Mesenchymal stem cell (in vitro differentiated cells and primary cell): ENCODE measurements at regions not wholly inside any gene's neighbourhood (a gene's known extent, or its start where the extent isn't known, plus 50 kb on each side); places are given as distances from the start of the nearest gene placed in this dataset.

Source experiments
- DNase-seq: peaks from one replicate; pipeline ENCODE4 v3.0.0-alpha.2; 2013
- H2AFZ ChIP-seq: one replicate; pipeline ENCODE4 v1.6.1; 2013; ENCODE audit warnings: low read depth, mild to moderate bottlenecking, control low read depth, inconsistent platforms, low read length, moderate library complexity
- H2AK5ac ChIP-seq: 2 replicates; pipeline ENCODE4 v1.6.1; 2013; ENCODE audit warnings: low read length, moderate library complexity, mild to moderate bottlenecking, inconsistent platforms; ENCODE audit not compliant: severe bottlenecking
- H2BK120ac ChIP-seq: one replicate; pipeline ENCODE4 v1.6.1; 2013; ENCODE audit warnings: low read depth, mild to moderate bottlenecking, inconsistent platforms, low read length, moderate library complexity
- H2BK12ac ChIP-seq, 2 experiments: one replicate each; pipeline ENCODE4 v1.6.1; 2013; ENCODE audit warnings: inconsistent platforms in 2 of 2, low read length in 2 of 2, mild to moderate bottlenecking in 2 of 2, moderate library complexity in 2 of 2, control low read depth in 1 of 2
- H2BK15ac ChIP-seq: one replicate; pipeline ENCODE4 v1.6.1; 2013; ENCODE audit warnings: mild to moderate bottlenecking, low read depth, inconsistent platforms; ENCODE audit not compliant: poor library complexity, severe bottlenecking
- H2BK5ac ChIP-seq: 2 replicates; pipeline ENCODE4 v1.6.1; 2013; ENCODE audit warnings: low read depth, mild to moderate bottlenecking, low read length, control low read depth, inconsistent platforms; ENCODE audit not compliant: poor library complexity, severe bottlenecking
- H3K14ac ChIP-seq, 2 experiments: one replicate each; pipeline ENCODE4 v1.6.1; 2013; ENCODE audit warnings: inconsistent platforms in 2 of 2, low read length in 2 of 2, control low read depth in 1 of 2, mild to moderate bottlenecking in 1 of 2, moderate library complexity in 1 of 2
- H3K18ac ChIP-seq, 2 experiments: one replicate each; pipeline ENCODE4 v1.6.1; 2013; ENCODE audit warnings: inconsistent platforms in 2 of 2, low read length in 2 of 2, control low read depth in 1 of 2, low read depth in 1 of 2, mild to moderate bottlenecking in 1 of 2
- H3K23ac ChIP-seq, 2 experiments: one replicate each; pipeline ENCODE4 v1.6.1; 2013; ENCODE audit warnings: inconsistent platforms in 2 of 2, low read length in 2 of 2, mild to moderate bottlenecking in 2 of 2, moderate library complexity in 2 of 2, control low read depth in 1 of 2
- H3K27ac ChIP-seq: 2 replicates; pipeline ENCODE4 v1.5.1; 2013; ENCODE audit warnings: mild to moderate bottlenecking, moderate library complexity, low read length, control low read depth, inconsistent platforms; ENCODE audit not compliant: poor library complexity, severe bottlenecking
- H3K27me3 ChIP-seq, 2 experiments: 2 replicates each; pipeline versions ENCODE4 v1.6.1 to v1.7.0; 2013; ENCODE audit warnings: low read length in 2 of 2, mild to moderate bottlenecking in 2 of 2, moderate library complexity in 2 of 2, control low read depth in 1 of 2, inconsistent platforms in 1 of 2; ENCODE audit not compliant: control insufficient read depth in 1 of 2, insufficient read depth in 1 of 2
- H3K36me3 ChIP-seq, 2 experiments: 2 replicates each; pipeline versions ENCODE4 v1.6.1 to v1.7.0; 2013; ENCODE audit warnings: low read length in 2 of 2, control low read depth in 1 of 2, inconsistent platforms in 1 of 2, low read depth in 1 of 2, mild to moderate bottlenecking in 1 of 2; ENCODE audit not compliant: insufficient read depth in 2 of 2, control insufficient read depth in 1 of 2
- H3K4ac ChIP-seq, 2 experiments: one replicate each; pipeline ENCODE4 v1.6.1; 2013; ENCODE audit warnings: inconsistent platforms in 2 of 2, low read length in 2 of 2, mild to moderate bottlenecking in 2 of 2, moderate library complexity in 2 of 2, control low read depth in 1 of 2, low read depth in 1 of 2
- H3K4me1 ChIP-seq: 2 replicates; pipeline ENCODE4 v1.6.1; 2013; ENCODE audit warnings: low read depth, low read length, control low read depth; ENCODE audit not compliant: control insufficient read depth, insufficient read depth
- H3K4me2 ChIP-seq: 2 replicates; pipeline ENCODE4 v1.6.1; 2013; ENCODE audit warnings: low read length, mild to moderate bottlenecking, inconsistent platforms; ENCODE audit not compliant: poor library complexity, severe bottlenecking
- H3K4me3 ChIP-seq, 2 experiments: 2 replicates each; pipeline versions ENCODE4 v1.5.1 to v1.7.0; 2013; ENCODE audit warnings: low read length in 2 of 2, mild to moderate bottlenecking in 2 of 2, control low read depth in 1 of 2, low read depth in 1 of 2; ENCODE audit not compliant: insufficient read depth in 1 of 2
- H3K79me1 ChIP-seq: replicated peaks from 2 replicates; pipeline ENCODE4 v1.6.1; 2013; ENCODE audit warnings: mild to moderate bottlenecking, control low read depth, low read length, inconsistent platforms; ENCODE audit not compliant: poor library complexity, severe bottlenecking
- H3K9ac ChIP-seq: 2 replicates; pipeline ENCODE4 v1.7.0; 2013; ENCODE audit warnings: mild to moderate bottlenecking, low read length, moderate library complexity
- H3K9me3 ChIP-seq: 2 replicates; pipeline ENCODE4 v1.7.0; 2013; ENCODE audit warnings: mild to moderate bottlenecking, low read length; ENCODE audit not compliant: control insufficient read depth
- H4K8ac ChIP-seq: one replicate; pipeline ENCODE4 v1.6.1; 2013; ENCODE audit warnings: inconsistent platforms, mild to moderate bottlenecking, low read length, moderate library complexity
- H4K91ac ChIP-seq: one replicate; pipeline ENCODE4 v1.6.1; 2013; ENCODE audit warnings: mild to moderate bottlenecking, low read length, inconsistent platforms
- WGBS: methylation state at CpG from one replicate; pipeline ENCODE4 v1.1.7; 2013; ENCODE audit warnings: mixed read lengths; 5-methylcytosine and 5-hydroxymethylcytosine counted together

DNA sequence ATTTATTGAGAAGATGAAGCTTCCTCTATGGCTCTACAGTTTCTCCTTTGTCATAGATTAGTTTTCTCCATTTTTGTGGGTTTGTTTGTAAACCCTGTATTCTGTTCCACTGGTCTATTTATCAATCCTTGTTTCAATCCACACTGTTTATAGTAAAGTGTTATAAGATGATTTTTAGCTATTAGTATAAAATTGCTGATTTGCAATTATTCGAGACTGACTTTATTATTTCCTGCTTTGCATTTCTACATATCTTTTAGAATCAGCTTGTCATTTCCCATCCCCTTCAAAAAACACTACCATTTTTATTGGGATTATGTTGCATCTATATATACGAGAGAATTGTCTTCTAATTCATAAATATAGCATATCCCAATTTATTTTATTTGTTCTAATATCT, 325.9 kb upstream of the EPHA7 start:
- Histone ChIP-seq H3K9ac (no peak overlapping the region), H2BK5ac (no peak overlapping the region), H3K4me1 (no peaks in the 10 kb centered on the region), H3K27ac (no peak overlapping the region), H2BK120ac (no peak overlapping the region), H2AFZ (no peak overlapping the region), H3K23ac (no peak overlapping the region), H3K27me3 (no peaks in the 10 kb centered on the region), H3K18ac (no peak overlapping the region), H3K4me3 (no peak overlapping the region), H4K8ac (no peak overlapping the region), H2BK15ac (no peak overlapping the region), H2BK12ac (no peak overlapping the region), H3K9me3 (no peaks in the 10 kb centered on the region), H3K4ac (no peak overlapping the region), H2AK5ac (no peak overlapping the region), H4K91ac (no peak overlapping the region), H3K14ac (no peak overlapping the region), H3K4me2 (no peak overlapping the region), H3K79me1 (no peaks in the 10 kb centered on the region), H3K36me3 (no peaks in the 10 kb centered on the region)
- no CpG with 5 or more reads among the region's 2 CpGs for WGBS
- DNase-seq = no peak

GRCh38 chr6:93735099-93735498, 315.7 kb upstream of the EPHA7 start:
- Histone ChIP-seq H3K23ac (no peak overlapping the region), H3K27ac (no peak overlapping the region), H3K14ac (no peak overlapping the region), H3K9ac (no peak overlapping the region), H3K18ac (no peak overlapping the region), H3K27me3 (no peaks in the 10 kb centered on the region), H2BK5ac (no peak overlapping the region), H3K4ac (no peak overlapping the region), H3K4me2 (no peak overlapping the region), H3K4me1 (no peaks in the 10 kb centered on the region), H3K9me3 (no peaks in the 10 kb centered on the region), H2BK120ac (no peak overlapping the region), H4K91ac (no peak overlapping the region), H2BK12ac (no peak overlapping the region), H2AK5ac (no peak overlapping the region), H3K4me3 (no peak overlapping the region), H2AFZ (no peak overlapping the region), H3K79me1 (no peaks in the 10 kb centered on the region), H2BK15ac (no peak overlapping the region), H3K36me3 (no peaks in the 10 kb centered on the region), H4K8ac (no peak overlapping the region)
- WGBS = 93% methylated on average over 3 of the region's 3 CpGs
- no peak for DNase-seq

GRCh38 chr6:93731306-93731705, 311.9 kb upstream of the EPHA7 start:
- Histone ChIP-seq H3K18ac (no peak overlapping the region), H2BK12ac (no peak overlapping the region), H3K4me1 (no peaks in the 10 kb centered on the region), H3K4me3 (no peak overlapping the region), H2BK120ac (no peak overlapping the region), H2BK15ac (no peak overlapping the region), H3K23ac (no peak overlapping the region), H2AK5ac (no peak overlapping the region), H3K27ac (no peak overlapping the region), H4K91ac (no peak overlapping the region), H3K14ac (no peak overlapping the region), H3K79me1 (no peaks in the 10 kb centered on the region), H3K4me2 (no peak overlapping the region), H3K4ac (no peak overlapping the region), H2BK5ac (no peak overlapping the region), H3K27me3 (no peaks in the 10 kb centered on the region), H3K9me3 (no peaks in the 10 kb centered on the region), H4K8ac (no peak overlapping the region), H2AFZ (no peak overlapping the region), H3K9ac (no peak overlapping the region), H3K36me3 (no peaks in the 10 kb centered on the region)
- WGBS = 100% methylated on average over 1 of the region's 1 CpG
- no peak for DNase-seq

DNA sequence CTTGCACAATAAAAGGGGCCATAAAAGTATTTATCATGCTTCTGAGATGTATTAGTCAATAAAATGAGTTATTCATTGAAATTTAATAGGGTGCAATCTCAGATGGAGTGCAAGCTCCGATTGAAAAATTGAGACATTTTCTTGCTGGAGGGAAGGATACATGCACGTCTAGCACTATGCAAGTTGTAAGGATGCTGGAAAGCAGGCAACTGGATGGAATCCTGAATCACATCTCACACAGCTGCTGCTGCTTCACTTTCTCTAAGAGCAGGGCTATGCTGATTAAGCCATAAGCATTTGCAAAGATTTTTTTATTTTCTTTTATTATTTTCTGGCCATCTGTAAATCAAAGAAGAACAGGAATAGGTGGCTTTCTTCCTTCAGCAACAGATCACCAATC, 308.8 kb upstream of the EPHA7 start:
- 92% methylated on average over 2 of the region's 2 CpGs for WGBS
- no peak overlapping the region for H4K91ac ChIP-seq
- H3K18ac ChIP-seq = no peak overlapping the region

More for the DNA sequence above, 308.8 kb upstream of the EPHA7 start:
- Histone ChIP-seq H2BK120ac (no peak overlapping the region), H3K14ac (no peak overlapping the region), H3K4ac (no peak overlapping the region), H3K4me1 (no peaks in the 10 kb centered on the region), H4K8ac (no peak overlapping the region), H2AK5ac (no peak overlapping the region), H3K23ac (no peak overlapping the region), H3K9me3 (no peaks in the 10 kb centered on the region), H3K9ac (no peak overlapping the region), H2BK15ac (no peak overlapping the region), H2BK5ac (no peak overlapping the region), H3K36me3 (no peaks in the 10 kb centered on the region), H3K27ac (no peak overlapping the region), H3K4me3 (no peak overlapping the region), H3K79me1 (no peaks in the 10 kb centered on the region), H3K27me3 (no peaks in the 10 kb centered on the region), H2AFZ (no peak overlapping the region), H3K4me2 (no peak overlapping the region), H2BK12ac (no peak overlapping the region)
- no peak for DNase-seq
